Lower leg skin (tissue), 3 donors: ENCODE measurements at regions not wholly inside any gene's neighbourhood (a gene's known extent, or its start where the extent isn't known, plus 50 kb on each side); places are given as distances from the start of the nearest gene placed in this dataset.

Source experiments
- CTCF ChIP-seq, 3 donors: fragments of 450-650 bp; IDR thresholded peaks; one replicate each; pipeline ENCODE4 v1.5.1; 2016; ENCODE audit warnings: antibody characterized with exemption in 3 of 3, mild to moderate bottlenecking in 3 of 3, moderate library complexity in 2 of 3
- POLR2A ChIP-seq, 2 donors: fragments of 450-650 bp; IDR thresholded peaks; one replicate each; pipeline ENCODE4 v1.6.1; 2016 to 2017; ENCODE audit warnings: antibody characterized with exemption in 2 of 2, mild to moderate bottlenecking in 1 of 2, moderate library complexity in 1 of 2

GRCh38 chr5:168064933-168065622 is 226.4 kb upstream of the WWC1 start:
- TF ChIP-seq CTCF (IDR thresholded peaks at IDR 0.05) (no peak), POLR2A (IDR thresholded peaks at IDR 0.05) (no peak)
